GM12891 (cell line): ENCODE measurements at regions not wholly inside any gene's neighbourhood (a gene's known extent, or its start where the extent isn't known, plus 50 kb on each side); places are given as distances from the start of the nearest gene placed in this dataset.

Source experiments
- DNase-seq: peaks from one replicate; pipeline ENCODE4 v3.0.0; 2011; ENCODE audit warnings: low spot score; ENCODE audit not compliant: insufficient read length
- FAIRE-seq: peaks from 2 replicates; lab custom pipeline; 2011; peaks lifted over from hg19 to GRCh38; lab: Jason Lieb, UNC
- PAX5 ChIP-seq: IDR thresholded peaks from 2 replicates; pipeline ENCODE4 v1.6.1; 2011; ENCODE audit warnings: low read length, moderate library complexity, mild to moderate bottlenecking; ENCODE audit not compliant: insufficient read depth, severe bottlenecking
- POLR2A ChIP-seq: IDR thresholded peaks from 2 replicates; pipeline ENCODE4 v1.6.1; 2011; ENCODE audit warnings: low read depth, low read length, control low read depth
- POLR2AphosphoS5 ChIP-seq: IDR thresholded peaks from 2 replicates; pipeline ENCODE4 v1.6.1; 2011; ENCODE audit warnings: low read depth, low read length, control low read depth
- POU2F2 ChIP-seq: IDR thresholded peaks from 2 replicates; pipeline ENCODE4 v1.6.1; 2011; ENCODE audit warnings: low read depth, mild to moderate bottlenecking, control low read depth, low read length, moderate library complexity
- SPI1 ChIP-seq: IDR thresholded peaks from 2 replicates; pipeline ENCODE4 v1.6.1; 2011; ENCODE audit warnings: low read depth, low read length, control low read depth
- TAF1 ChIP-seq: IDR thresholded peaks from 2 replicates; pipeline ENCODE4 v1.6.1; 2011; ENCODE audit warnings: low read depth, low read length, control low read depth

GRCh38 chr5:17723876-17724275 is 89.6 kb downstream of the TAF11L14 start:
- FAIRE-seq (no peak), DNase-seq (no peak)
- no peak for TF ChIP-seq SPI1
- no peak for TF ChIP-seq POLR2A
- TF ChIP-seq POU2F2, result no peak

- no peak for FAIRE-seq
- no peak for DNase-seq
- TF ChIP-seq SPI1, result no peak
- no peak for TF ChIP-seq POLR2A
- TF ChIP-seq TAF1, result no peak
- TF ChIP-seq POU2F2, result no peak
- no peak for TF ChIP-seq PAX5
- no peak for TF ChIP-seq POLR2AphosphoS5
Observed at GRCh38 chr5:17727098-17727497, 92.8 kb downstream of the TAF11L14 start.

- TF ChIP-seq SPI1, result no peak
- no peak for TF ChIP-seq POLR2AphosphoS5
- no peak for TF ChIP-seq POLR2A
- no peak for TF ChIP-seq PAX5
- no peak for TF ChIP-seq POU2F2
- TF ChIP-seq TAF1, result no peak
- DNase-seq (no peak), FAIRE-seq (no peak)
Observed at GRCh38 chr5:17730421-17730820, 96.2 kb downstream of the TAF11L14 start.

GRCh38 chr5:17732351-17732923 is 98.2 kb downstream of the TAF11L14 start:
- FAIRE-seq (no peak), DNase-seq (no peak)

GRCh38 chr5:17734011-17734410 is 99.8 kb downstream of the TAF11L14 start:
- DNase-seq (no peak), FAIRE-seq (no peak)
- no peak for TF ChIP-seq POLR2A
- no peak for TF ChIP-seq SPI1
- no peak for TF ChIP-seq POLR2AphosphoS5
- no peak for TF ChIP-seq TAF1
- no peak for TF ChIP-seq POU2F2
- TF ChIP-seq PAX5, result no peak

More at GRCh38 chr5:17732351-17732923, 98.2 kb downstream of the TAF11L14 start:
- no peak for TF ChIP-seq SPI1
- no peak for TF ChIP-seq POLR2AphosphoS5
- no peak for TF ChIP-seq POU2F2
- no peak for TF ChIP-seq POLR2A
- TF ChIP-seq TAF1, result no peak
- no peak for TF ChIP-seq PAX5

- DNase-seq, result no peak
- FAIRE-seq, result no peak
- TF ChIP-seq TAF1 (no peak), POLR2A (no peak), SPI1 (no peak), PAX5 (no peak), POLR2AphosphoS5 (no peak), POU2F2 (no peak)
Observed at GRCh38 chr5:17735761-17736160, 101.5 kb downstream of the TAF11L14 start.

GRCh38 chr5:17737092-17737491 is 102.8 kb downstream of the TAF11L14 start:
- DNase-seq, result no peak
- no peak for FAIRE-seq
- TF ChIP-seq POLR2A, result no peak
- TF ChIP-seq SPI1, result no peak
- TF ChIP-seq PAX5, result no peak
- no peak for TF ChIP-seq POLR2AphosphoS5

GRCh38 chr5:17738446-17738845 is 104.2 kb downstream of the TAF11L14 start:
- DNase-seq (no peak), FAIRE-seq (no peak)
- no peak for TF ChIP-seq TAF1
- no peak for TF ChIP-seq PAX5
- TF ChIP-seq POU2F2, result no peak
- TF ChIP-seq POLR2AphosphoS5, result no peak
- TF ChIP-seq SPI1, result no peak
- no peak for TF ChIP-seq POLR2A

GRCh38 chr5:17743580-17744435 is 109.5 kb downstream of the TAF11L14 start:
- DNase-seq (no peak), FAIRE-seq (no peak)
- TF ChIP-seq TAF1, result no peak
- no peak for TF ChIP-seq POU2F2
- no peak for TF ChIP-seq POLR2AphosphoS5
- no peak for TF ChIP-seq PAX5
- no peak for TF ChIP-seq SPI1
- no peak for TF ChIP-seq POLR2A

GRCh38 chr5:17748201-17748600 is 113.9 kb downstream of the TAF11L14 start:
- FAIRE-seq, result no peak
- no peak for DNase-seq

More at GRCh38 chr5:17748201-17748600, 113.9 kb downstream of the TAF11L14 start:
- TF ChIP-seq POLR2AphosphoS5 (no peak), SPI1 (no peak), POLR2A (no peak), PAX5 (no peak), POU2F2 (no peak), TAF1 (no peak)
